HepG2 (cell line): ENCODE measurements at regions not wholly inside any gene's neighbourhood (a gene's known extent, or its start where the extent isn't known, plus 50 kb on each side); places are given as distances from the start of the nearest gene placed in this dataset.

Experiments
- BHLHE40 ChIP-seq: IDR thresholded peaks from 2 replicates; pipeline ENCODE4 v1.6.1; 2011; ENCODE audit warnings: low read length, improper control_type of control experiment
- CHCHD3 ChIP-seq: sonication (generic); formaldehyde crosslinking; IDR thresholded peaks from 2 replicates; pipeline ENCODE4 v1.8.0; 2022; ENCODE audit warnings: mild to moderate bottlenecking, missing genetic modification reagents, moderate library complexity
- CTCF ChIP-seq: sonication (generic); formaldehyde crosslinking; IDR thresholded peaks from 2 replicates; pipeline ENCODE4 v1.5.0; 2020; ENCODE audit warnings: mild to moderate bottlenecking, missing genetic modification reagents, moderate library complexity
- ETV6 ChIP-seq: sonication (generic); formaldehyde crosslinking; conservative IDR thresholded peaks from 2 replicates; pipeline ENCODE4 v1.4.0; 2020; ENCODE audit warnings: missing genetic modification reagents
- NR3C1 ChIP-seq: sonication (generic); formaldehyde crosslinking; IDR thresholded peaks from 2 replicates; pipeline ENCODE4 v1.4.0; 2020; ENCODE audit warnings: missing genetic modification reagents
- TFAP4 ChIP-seq: sonication (generic); IDR thresholded peaks from 2 replicates; pipeline ENCODE4 v1.6.1; 2016; ENCODE audit warnings: low read depth, borderline replicate concordance
- TP53 ChIP-seq: sonication (generic); formaldehyde crosslinking; conservative IDR thresholded peaks from 2 replicates; pipeline ENCODE4 v1.4.0; 2020; ENCODE audit warnings: missing genetic modification reagents
- WIZ ChIP-seq: sonication (generic); formaldehyde crosslinking; IDR thresholded peaks from 2 replicates; pipeline ENCODE4 v1.5.1; 2020; ENCODE audit warnings: mild to moderate bottlenecking, missing genetic modification reagents
- ZNF788 ChIP-seq: sonication (generic); formaldehyde crosslinking; IDR thresholded peaks from 2 replicates; pipeline ENCODE4 v1.5.0; 2020; ENCODE audit warnings: mild to moderate bottlenecking, missing genetic modification reagents, borderline replicate concordance

- TF ChIP-seq CTCF (CRISPR knock-in tag), result no peak
- TF ChIP-seq ZNF788, result no peak
- no peak for TF ChIP-seq WIZ
- TF ChIP-seq ETV6 (CRISPR knock-in tag), result no peak
- no peak for TF ChIP-seq TP53 (CRISPR knock-in tag)
- no peak for TF ChIP-seq TFAP4
- TF ChIP-seq BHLHE40, result no peak
- TF ChIP-seq CHCHD3 (CRISPR knock-in tag), result no peak
- no peak for TF ChIP-seq NR3C1 (CRISPR knock-in tag)
Measured at GRCh38 chr2:11033114-11033513, 121.4 kb downstream of the KCNF1 start.
